ENCODE measurements at regions not wholly inside any gene's neighbourhood (a gene's known extent, or its start where the extent isn't known, plus 50 kb on each side); places are given as distances from the start of the nearest gene placed in this dataset.

DNA sequence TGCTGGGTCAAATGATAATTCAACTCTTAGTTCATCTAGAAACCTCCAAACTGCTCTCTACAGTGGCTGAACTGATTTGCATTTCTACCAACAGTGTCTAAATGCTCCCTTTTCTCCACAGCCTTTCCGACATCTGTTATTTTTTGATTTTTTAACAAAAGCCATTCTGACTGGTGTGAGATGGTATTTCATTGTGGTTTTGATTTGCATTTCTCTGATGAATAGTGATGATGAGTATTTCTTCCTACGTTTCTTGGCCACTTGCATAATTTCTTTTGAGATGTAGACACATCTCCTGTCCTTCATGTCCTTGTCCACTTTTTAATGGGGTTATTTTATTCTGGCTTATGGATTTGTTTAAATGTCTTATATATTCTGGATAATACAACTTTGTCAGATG lies 298.2 kb upstream of the ARSJ start:
- ATAC-seq (no peak), DNase-seq (no peak)
- no peaks in the 10 kb centered on the region for H3K4me1 ChIP-seq (ENCODE audit: control insufficient read depth, insufficient read depth, low read length)
- 93% methylated on average over 2 of the region's 2 CpGs for WGBS (ENCODE audit: insufficient coverage)
- H3K4me3 Mint-ChIP-seq = no peak overlapping the region
- H3K4me3 ChIP-seq (ENCODE audit: low read length) = no peak overlapping the region
- H3K27ac Mint-ChIP-seq = no peak overlapping the region
- no peaks in the 10 kb centered on the region for H3K36me3 ChIP-seq (ENCODE audit: control insufficient read depth, insufficient read depth, low read length)
- H3K27ac ChIP-seq (ENCODE audit: low read length) = no peak overlapping the region
- TF ChIP-seq, protein P1, sequence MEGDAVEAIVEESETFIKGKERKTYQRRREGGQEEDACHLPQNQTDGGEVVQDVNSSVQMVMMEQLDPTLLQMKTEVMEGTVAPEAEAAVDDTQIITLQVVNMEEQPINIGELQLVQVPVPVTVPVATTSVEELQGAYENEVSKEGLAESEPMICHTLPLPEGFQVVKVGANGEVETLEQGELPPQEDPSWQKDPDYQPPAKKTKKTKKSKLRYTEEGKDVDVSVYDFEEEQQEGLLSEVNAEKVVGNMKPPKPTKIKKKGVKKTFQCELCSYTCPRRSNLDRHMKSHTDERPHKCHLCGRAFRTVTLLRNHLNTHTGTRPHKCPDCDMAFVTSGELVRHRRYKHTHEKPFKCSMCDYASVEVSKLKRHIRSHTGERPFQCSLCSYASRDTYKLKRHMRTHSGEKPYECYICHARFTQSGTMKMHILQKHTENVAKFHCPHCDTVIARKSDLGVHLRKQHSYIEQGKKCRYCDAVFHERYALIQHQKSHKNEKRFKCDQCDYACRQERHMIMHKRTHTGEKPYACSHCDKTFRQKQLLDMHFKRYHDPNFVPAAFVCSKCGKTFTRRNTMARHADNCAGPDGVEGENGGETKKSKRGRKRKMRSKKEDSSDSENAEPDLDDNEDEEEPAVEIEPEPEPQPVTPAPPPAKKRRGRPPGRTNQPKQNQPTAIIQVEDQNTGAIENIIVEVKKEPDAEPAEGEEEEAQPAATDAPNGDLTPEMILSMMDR (IDR thresholded peaks at IDR 0.05) = no peak
- H3K9me3 ChIP-seq (ENCODE audit: control insufficient read depth, insufficient read depth, low read length) = no peaks in the 10 kb centered on the region
- no peaks in the 10 kb centered on the region for H3K27me3 Mint-ChIP-seq (ENCODE audit: low read depth in 2 of 2)
- H3K27me3 ChIP-seq (ENCODE audit: control insufficient read depth, insufficient read depth, low read length) = no peaks in the 10 kb centered on the region
- intact Hi-C loops (cut with micrococcal nuclease) = no loop called here
- no peaks in the 10 kb centered on the region for H3K4me1 Mint-ChIP-seq
- peaks cover 0 to 6% of the 10 kb centered on the region in 2 donors for H3K9me3 Mint-ChIP-seq
- no peaks in the 10 kb centered on the region for H3K36me3 Mint-ChIP-seq

DNA sequence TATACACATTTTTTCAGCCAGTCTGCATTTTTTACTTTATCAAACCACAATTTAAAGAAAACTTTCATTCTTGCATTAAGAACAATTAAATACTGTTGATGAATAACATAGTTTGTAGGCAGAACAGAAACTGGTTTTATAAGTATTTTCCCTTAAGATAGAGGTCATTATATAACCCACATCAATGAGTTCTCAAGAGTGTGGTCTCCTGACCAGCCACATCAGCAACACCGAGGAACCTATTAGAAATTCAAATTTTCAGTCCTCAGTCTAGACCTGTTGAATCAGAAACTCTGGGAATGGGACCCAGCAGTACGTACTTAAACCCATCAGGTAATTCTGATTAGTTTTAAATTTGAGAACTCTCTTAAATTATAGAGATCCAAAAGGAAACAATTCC lies 299.6 kb upstream of the ARSJ start:
- H3K4me3 ChIP-seq (ENCODE audit: low read length) = no peak overlapping the region
- H3K4me1 Mint-ChIP-seq = no peaks in the 10 kb centered on the region
- H3K4me1 ChIP-seq (ENCODE audit: control insufficient read depth, insufficient read depth, low read length) = no peaks in the 10 kb centered on the region
- whole genome bisulfite sequencing (ENCODE audit: insufficient coverage) = 48% methylated on average over 2 of the region's 2 CpGs
- peaks cover 0 to 6% of the 10 kb centered on the region in 2 donors for H3K9me3 Mint-ChIP-seq
- no peak overlapping the region for H3K27ac Mint-ChIP-seq
- intact Hi-C loops (cut with micrococcal nuclease) = no loop called here
- no peak overlapping the region for H3K4me3 Mint-ChIP-seq
- no peaks in the 10 kb centered on the region for H3K36me3 ChIP-seq (ENCODE audit: control insufficient read depth, insufficient read depth, low read length)
- no peaks in the 10 kb centered on the region for H3K27me3 Mint-ChIP-seq (ENCODE audit: low read depth in 2 of 2)
- DNase-seq (no peak), ATAC-seq (no peak)
- H3K9me3 ChIP-seq (ENCODE audit: control insufficient read depth, insufficient read depth, low read length) = no peaks in the 10 kb centered on the region
- TF ChIP-seq, protein P1 (IDR thresholded peaks at IDR 0.05) = no peak
- no peak overlapping the region for H3K27ac ChIP-seq (ENCODE audit: low read length)
- no peaks in the 10 kb centered on the region for H3K36me3 Mint-ChIP-seq
- H3K27me3 ChIP-seq (ENCODE audit: control insufficient read depth, insufficient read depth, low read length) = no peaks in the 10 kb centered on the region

DNA sequence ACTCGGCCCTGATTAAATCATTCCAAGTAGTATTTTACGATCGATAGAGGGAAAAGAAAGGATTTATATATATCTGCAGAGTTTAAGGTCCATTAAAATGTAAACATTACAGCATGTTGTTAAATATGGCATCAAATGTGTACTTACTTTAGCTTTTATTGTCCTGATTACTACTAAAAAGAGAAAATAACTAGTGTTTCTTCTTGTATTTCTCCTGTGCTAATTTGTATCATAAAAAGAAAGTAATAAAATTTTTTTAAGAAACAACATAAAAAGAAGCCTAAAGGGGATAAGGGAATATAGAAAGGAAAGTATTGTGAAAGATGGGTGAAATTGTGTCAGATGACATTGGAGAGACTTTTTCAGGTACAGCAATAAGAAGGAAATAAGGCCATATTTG lies 300.3 kb upstream of the ARSJ start:
- H3K4me3 ChIP-seq (ENCODE audit: low read length) = no peak overlapping the region
- no peak overlapping the region for H3K27ac Mint-ChIP-seq

DNA sequence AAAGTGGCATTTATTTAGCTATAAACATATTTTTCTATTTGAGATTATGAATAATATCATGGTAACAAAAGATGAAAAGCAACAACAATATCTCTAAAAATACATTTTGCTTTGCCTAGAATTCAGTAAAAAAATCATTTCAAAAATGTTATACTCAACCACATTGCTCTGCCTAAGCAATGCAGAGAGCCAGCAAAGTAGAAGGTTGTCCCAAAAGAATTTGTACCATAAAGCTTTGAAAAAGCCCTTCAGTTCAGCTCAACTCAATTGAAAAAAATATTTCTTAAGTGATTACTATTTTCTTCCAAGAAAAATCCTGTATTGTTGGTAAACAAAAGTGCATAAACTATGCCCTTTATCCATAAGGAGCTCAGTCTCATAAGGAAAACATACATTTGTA lies 301.2 kb upstream of the ARSJ start:
- H3K27me3 Mint-ChIP-seq (ENCODE audit: low read depth in 2 of 2) = no peaks in the 10 kb centered on the region
- no peaks in the 10 kb centered on the region for H3K4me1 ChIP-seq (ENCODE audit: control insufficient read depth, insufficient read depth, low read length)
- TF ChIP-seq, protein P1 (IDR thresholded peaks at IDR 0.05) = no peak
- no peaks in the 10 kb centered on the region for H3K9me3 ChIP-seq (ENCODE audit: control insufficient read depth, insufficient read depth, low read length)
- H3K36me3 Mint-ChIP-seq = no peaks in the 10 kb centered on the region
- peaks cover 0 to 6% of the 10 kb centered on the region in 2 donors for H3K9me3 Mint-ChIP-seq
- H3K27ac ChIP-seq (ENCODE audit: low read length) = no peak overlapping the region
- no peak overlapping the region for H3K4me3 ChIP-seq (ENCODE audit: low read length)
- DNase-seq = no peak
- no peaks in the 10 kb centered on the region for H3K4me1 Mint-ChIP-seq
- no peaks in the 10 kb centered on the region for H3K27me3 ChIP-seq (ENCODE audit: control insufficient read depth, insufficient read depth, low read length)
- no peak overlapping the region for H3K4me3 Mint-ChIP-seq
- no peak overlapping the region for H3K27ac Mint-ChIP-seq
- intact Hi-C loops (cut with micrococcal nuclease) = no loop called here
- ATAC-seq = no peak
- H3K36me3 ChIP-seq (ENCODE audit: control insufficient read depth, insufficient read depth, low read length) = no peaks in the 10 kb centered on the region

More for the DNA sequence above, 300.3 kb upstream of the ARSJ start:
- H3K4me3 Mint-ChIP-seq = no peak overlapping the region
- H3K9me3 Mint-ChIP-seq = peaks cover 0 to 6% of the 10 kb centered on the region in 2 donors
- no peak for DNase-seq
- Histone ChIP-seq H3K4me1 (ENCODE audit: control insufficient read depth, insufficient read depth, low read length) (no peaks in the 10 kb centered on the region), H3K27ac (ENCODE audit: low read length) (no peak overlapping the region), H3K9me3 (ENCODE audit: control insufficient read depth, insufficient read depth, low read length) (no peaks in the 10 kb centered on the region), H3K36me3 (ENCODE audit: control insufficient read depth, insufficient read depth, low read length) (no peaks in the 10 kb centered on the region), H3K27me3 (ENCODE audit: control insufficient read depth, insufficient read depth, low read length) (no peaks in the 10 kb centered on the region)
- no peaks in the 10 kb centered on the region for H3K36me3 Mint-ChIP-seq
- no peaks in the 10 kb centered on the region for H3K4me1 Mint-ChIP-seq
- intact Hi-C loops (cut with micrococcal nuclease) = no loop called here
- TF ChIP-seq, protein P1 (IDR thresholded peaks at IDR 0.05) = no peak
- no CpG with 5 or more reads among the region's 3 CpGs for WGBS (ENCODE audit: insufficient coverage)
- no peaks in the 10 kb centered on the region for H3K27me3 Mint-ChIP-seq (ENCODE audit: low read depth in 2 of 2)
- no peak for ATAC-seq
